ENCODE measurements at regions not wholly inside any gene's neighbourhood (a gene's known extent, or its start where the extent isn't known, plus 50 kb on each side); places are given as distances from the start of the nearest gene placed in this dataset.
"Not testable (repeated sequence)": the region's sequence is repeated elsewhere in the genome, so short reads cannot be mapped to it uniquely, and the experiment has no call there.

DNA sequence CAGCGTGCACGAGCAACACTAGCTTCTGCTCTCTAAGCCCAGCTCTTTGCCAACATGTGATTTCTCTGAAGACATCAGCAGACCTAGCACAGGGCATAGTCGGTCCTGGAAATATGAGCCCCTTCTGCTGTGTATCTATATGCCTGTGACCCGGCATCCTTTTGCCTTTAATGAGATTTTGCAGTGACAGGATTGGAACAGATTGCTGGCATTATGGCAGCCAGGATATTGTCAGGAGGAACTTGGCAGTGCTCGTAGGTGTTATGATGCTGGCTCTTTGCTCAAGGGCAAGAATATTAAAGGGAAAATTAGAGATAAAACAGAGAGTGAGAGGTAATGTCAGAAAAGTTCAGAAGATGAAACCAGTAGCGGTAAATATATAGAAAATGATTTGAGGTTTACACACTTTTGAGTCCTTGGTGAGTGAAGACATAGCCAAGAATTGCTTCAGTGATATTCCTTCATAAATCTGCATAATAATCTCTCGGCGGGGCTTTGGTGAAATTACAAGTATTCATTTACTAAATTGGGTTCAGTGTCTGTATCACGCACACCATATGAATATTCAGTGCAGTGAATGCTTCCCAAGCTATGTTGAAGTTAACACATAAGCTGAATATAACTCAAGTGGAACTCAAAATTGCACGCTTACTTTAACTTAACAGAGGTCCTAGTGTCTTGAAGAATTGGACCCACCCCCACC, 502.1 kb upstream of the NR3C2 start:
- in situ Hi-C loops (cut with HindIII; ENCODE audit: low pct_unique_long_range_greater_than_20kb, low sequenced_read_pairs): no loop called here
- no peak for DNase-seq (ENCODE audit: low read depth)

DNA sequence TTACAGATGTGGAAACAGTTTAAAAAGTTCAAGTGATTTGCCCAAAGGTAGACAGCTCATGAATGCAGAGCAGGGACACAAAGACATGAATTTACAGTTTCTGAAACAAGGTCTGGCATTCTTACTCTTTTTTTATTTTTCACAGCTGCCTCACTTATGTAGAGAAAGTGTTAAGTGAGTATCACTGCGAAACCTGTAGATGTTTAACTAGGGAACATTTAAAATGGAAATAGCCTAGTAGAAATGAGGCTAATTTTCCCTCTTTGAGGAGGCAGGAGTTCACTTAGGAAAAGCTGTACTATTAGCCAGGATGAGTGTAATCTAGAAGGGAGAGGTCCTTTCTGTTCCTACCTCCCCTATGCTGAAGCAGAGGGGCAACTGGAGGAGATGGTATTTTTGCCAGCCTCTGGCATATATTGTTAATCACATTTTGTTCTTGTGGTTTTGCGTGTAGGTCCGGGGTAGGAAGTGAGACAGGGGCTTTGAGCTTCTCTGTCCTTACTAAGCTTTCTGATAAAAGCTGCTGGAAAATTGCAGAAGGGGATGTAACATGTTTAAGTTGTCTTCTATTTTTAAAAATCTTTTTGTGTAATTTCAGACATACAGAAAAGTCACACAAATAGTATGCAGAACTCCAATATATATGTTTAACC, 492.8 kb upstream of the NR3C2 start:
- no peak for DNase-seq (ENCODE audit: low read depth)
- in situ Hi-C loops (cut with HindIII; ENCODE audit: low pct_unique_long_range_greater_than_20kb, low sequenced_read_pairs): no loop called here

DNA sequence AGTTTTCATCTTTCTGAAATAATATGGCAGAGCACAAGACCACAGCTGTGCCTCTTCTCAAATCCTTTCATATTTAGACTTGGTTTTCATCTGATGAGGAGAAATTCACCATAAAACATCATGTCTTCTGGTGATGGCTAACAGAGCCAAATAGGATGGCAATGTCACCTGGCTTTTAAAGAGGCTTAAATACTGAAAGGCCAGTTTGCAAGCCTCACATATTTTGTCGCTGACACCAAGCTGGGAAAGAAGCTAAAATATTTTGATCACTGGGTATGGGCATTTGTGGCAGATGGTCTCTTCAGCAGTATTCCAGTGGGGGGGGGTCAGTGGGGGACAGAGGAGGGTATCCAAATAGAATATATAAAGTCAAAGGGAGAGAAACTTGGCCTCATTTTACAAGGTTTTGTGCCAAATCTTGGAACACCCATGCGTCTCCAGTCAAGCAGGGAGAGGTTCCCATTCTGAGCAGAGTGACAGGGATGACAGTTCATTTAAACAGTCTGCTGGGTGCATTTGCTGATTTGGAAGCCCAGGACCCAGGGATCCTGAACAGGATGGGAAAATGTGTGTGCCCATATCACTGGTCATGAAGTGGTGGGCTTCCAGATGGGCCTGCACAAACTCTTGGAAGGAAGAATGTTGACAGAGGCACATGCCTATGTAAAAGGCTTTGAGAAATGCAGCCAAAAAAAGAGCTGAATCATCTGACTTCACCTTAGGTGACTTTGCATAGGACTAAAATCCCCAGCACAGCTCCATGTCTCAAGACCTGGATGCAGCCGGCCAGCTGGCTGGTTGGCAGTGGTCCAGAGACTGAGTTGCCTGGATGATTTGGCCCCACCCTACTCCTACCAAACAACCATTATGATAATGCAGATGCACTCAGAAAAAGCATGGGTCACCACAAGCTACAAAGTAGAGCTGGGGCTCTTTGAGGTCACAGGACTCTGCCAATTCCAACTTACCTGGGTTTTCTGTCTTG, 484.4 kb upstream of the NR3C2 start:
- in situ Hi-C loops (cut with HindIII; ENCODE audit: low pct_unique_long_range_greater_than_20kb, low sequenced_read_pairs): no loop called here
- DNase-seq (ENCODE audit: low read depth): peak; percentile 70

DNA sequence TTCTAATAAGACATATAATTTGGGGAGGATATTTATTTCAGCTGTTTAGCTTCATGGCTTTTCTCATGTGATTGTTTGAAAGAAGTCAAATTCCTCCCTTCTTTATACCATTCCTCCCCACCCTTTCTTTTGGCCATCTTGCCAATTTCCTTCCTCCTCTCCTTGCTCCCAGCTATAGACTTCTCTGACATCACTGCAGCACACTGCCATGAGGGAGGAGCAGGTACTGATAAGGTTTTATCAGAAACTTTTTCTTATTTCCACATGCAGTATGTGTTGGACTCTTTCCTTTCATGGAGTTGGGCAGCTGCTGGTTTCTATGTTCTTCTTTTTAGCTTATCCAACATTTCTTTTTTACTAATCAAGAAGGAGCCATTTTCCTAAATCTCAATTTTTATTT, 481.7 kb upstream of the NR3C2 start:
- in situ Hi-C loops (cut with HindIII; ENCODE audit: low pct_unique_long_range_greater_than_20kb, low sequenced_read_pairs): no loop called here

DNA sequence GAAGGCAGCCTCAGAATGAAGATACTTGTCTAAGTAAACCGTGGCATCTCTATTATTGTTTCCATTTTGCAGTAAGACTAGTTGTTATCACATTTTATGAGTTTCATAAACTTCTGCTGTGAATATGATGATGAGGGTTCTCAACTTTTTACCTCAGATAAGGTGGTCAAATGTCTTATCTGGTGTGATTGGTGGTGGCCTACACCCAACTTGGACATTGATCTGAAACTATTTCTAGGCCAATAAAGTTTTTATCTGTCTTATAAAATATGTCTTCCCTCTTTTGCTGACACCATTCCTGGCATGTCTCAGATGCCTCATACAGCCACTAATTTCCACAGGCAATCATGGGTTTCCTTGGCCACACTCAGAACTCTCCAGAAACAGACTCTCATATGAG, 480.3 kb upstream of the NR3C2 start:
- in situ Hi-C loops (cut with HindIII; ENCODE audit: low pct_unique_long_range_greater_than_20kb, low sequenced_read_pairs): no loop called here
- no peak for DNase-seq (ENCODE audit: low read depth)

More for the DNA sequence above, 481.7 kb upstream of the NR3C2 start:
- DNase-seq (ENCODE audit: low read depth): no peak

DNA sequence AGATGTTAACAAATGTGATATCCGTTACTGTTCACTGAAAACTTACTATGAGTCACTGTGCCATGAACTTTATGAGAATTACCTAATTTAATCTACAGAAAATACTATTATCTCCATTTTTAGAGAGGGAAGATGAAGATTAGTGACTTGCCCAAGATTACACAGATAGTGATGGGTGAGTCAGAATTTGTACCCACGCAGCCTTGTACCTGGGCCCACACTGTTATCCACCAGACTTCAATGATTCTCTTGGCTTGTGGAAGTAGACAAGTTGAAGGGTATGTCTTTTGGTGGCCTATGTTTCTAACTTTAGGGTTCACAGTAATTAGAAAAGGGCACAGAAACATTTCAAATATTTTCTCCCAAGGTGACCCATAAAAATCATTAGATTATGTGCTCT, 472.5 kb upstream of the NR3C2 start:
- in situ Hi-C loops (cut with HindIII; ENCODE audit: low pct_unique_long_range_greater_than_20kb, low sequenced_read_pairs): no loop called here

DNA sequence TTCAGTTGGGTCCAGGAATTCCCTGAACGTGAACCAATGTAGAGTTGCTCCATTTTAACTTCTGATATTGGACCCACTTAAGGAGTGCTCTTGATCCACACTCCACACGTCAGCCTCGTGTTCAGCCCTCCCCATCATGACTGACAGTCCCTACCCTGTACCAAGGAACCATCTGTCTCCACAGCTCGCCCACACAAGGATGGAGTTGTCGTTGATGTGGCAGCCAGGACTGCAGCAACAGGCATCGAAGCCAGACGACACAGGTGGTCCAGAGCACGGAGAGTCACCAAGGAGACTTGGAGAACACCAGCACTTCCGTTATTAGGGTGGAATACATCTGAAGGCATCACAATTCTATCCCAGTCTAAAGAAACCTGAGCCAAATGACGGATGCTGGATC, 472.1 kb upstream of the NR3C2 start:
- in situ Hi-C loops (cut with HindIII; ENCODE audit: low pct_unique_long_range_greater_than_20kb, low sequenced_read_pairs): no loop called here
- DNase-seq (ENCODE audit: low read depth): no peak

More for the DNA sequence above, 472.5 kb upstream of the NR3C2 start:
- no peak for DNase-seq (ENCODE audit: low read depth)

DNA sequence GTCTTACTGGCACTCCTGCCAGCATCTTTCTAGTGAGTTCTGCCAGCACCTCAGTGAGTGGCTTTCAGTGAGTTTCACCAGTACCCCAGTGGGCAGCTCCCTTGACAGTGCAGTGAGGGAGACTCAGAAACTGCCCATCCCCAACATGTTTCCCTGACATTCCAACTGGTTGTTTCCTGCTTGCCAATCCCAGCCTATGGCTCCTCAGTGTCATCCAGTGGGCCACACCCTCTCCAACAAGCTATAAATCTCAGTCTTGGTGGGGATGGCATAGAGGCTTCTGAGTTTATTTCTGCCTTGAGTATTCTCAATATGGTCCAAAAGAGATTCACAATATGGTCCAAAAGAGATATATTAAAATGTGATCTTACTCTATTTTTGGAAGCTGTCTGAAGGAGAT, 461.2 kb upstream of the NR3C2 start:
- no peak for DNase-seq (ENCODE audit: low read depth)
- in situ Hi-C loops (cut with HindIII; ENCODE audit: low pct_unique_long_range_greater_than_20kb, low sequenced_read_pairs): no loop called here

DNA sequence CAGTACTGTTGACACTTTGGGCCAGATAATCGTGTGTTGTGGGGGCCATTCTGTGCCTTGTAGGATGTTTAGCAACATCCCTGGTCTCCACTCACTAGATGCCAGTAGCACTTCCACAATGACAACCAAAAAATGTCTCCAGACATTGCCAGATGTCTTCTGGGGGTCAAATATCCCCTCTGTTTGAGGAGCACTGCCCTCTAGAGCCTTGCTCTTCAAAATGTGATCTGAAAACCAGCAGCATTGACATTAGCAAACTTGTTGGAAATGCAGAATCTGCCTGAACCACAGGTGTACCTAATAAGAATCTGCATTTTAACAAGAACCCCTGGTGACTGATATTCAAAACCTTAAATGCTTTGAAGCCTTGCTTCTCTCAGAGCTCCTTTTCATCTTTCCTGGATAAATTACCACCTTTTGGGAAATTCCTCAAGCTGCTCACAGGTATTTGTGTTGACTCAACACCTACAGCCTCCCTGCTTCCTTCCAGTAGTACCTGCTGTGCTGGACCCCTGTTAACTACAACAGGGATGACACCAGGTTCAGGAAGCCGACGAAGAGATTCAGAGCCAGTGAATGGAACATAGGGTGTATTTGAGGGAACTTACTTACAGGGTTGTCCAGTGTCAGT, 459.0 kb upstream of the NR3C2 start:
- no peak for DNase-seq (ENCODE audit: low read depth)
- in situ Hi-C loops (cut with HindIII; ENCODE audit: low pct_unique_long_range_greater_than_20kb, low sequenced_read_pairs): no loop called here

DNA sequence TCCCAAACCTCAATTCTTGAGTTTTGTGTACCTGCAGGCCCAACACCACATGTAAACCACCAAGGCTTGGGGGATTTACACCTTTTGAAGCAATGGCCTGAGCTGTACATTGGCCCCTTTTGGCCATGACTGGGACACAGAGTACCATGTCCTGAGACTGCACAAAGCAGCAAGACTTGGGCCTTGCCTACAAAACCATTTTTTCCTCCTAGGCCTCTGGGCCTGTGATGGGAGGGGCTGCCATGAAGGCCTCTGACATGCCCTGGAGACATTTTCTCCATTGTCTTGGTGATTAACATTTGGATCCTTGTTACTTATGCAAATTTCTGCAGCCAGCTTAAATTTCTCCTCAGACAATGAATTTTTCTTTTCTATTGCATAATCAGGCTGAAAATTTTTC, 455.9 kb upstream of the NR3C2 start:
- in situ Hi-C loops (cut with HindIII; ENCODE audit: low pct_unique_long_range_greater_than_20kb, low sequenced_read_pairs): not testable (repeated sequence)

DNA sequence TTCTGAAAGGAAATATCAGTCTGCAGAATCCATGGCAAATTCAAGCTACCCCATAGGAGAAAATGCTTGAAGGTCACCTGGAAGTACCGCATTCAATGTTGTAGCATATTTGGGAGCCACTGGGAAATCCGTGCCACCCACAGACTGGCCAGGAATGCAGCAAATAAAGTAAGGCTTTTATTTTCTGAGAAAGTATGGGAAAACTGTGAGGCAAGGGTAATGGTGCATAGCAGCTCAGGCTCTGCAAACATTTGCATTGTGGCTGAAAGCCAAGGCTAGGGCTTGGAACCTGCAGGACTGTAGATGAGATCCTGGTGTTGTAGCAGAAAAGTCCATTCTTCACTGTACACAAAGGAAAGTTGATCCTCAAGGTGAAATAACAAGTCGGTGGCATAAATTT, 450.9 kb upstream of the NR3C2 start:
- in situ Hi-C loops (cut with HindIII; ENCODE audit: low pct_unique_long_range_greater_than_20kb, low sequenced_read_pairs): no loop called here
- peak; percentile 27 for DNase-seq (ENCODE audit: low read depth)

More for the DNA sequence above, 455.9 kb upstream of the NR3C2 start:
- DNase-seq (ENCODE audit: low read depth): not testable (repeated sequence)

DNA sequence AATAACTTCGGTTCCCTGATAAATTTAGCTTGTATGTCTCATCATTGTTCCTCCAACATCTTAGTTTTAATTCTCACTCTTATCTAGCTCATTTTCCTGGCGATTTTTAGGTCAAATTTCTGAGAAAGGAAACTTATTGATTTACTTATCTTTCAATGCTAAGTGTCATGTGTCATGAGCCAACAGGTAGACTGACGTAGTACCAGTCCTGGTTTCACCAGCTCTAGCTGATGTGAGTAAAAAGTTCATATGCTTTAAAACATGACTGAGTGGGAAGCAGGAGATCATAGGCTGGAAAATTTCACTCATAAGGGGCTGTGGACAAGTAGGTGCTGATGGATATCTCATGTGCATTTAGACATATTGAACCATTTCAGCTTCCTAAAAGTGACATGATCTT, 441.7 kb upstream of the NR3C2 start:
- in situ Hi-C loops (cut with HindIII; ENCODE audit: low pct_unique_long_range_greater_than_20kb, low sequenced_read_pairs): no loop called here
- DNase-seq (ENCODE audit: low read depth): no peak

DNA sequence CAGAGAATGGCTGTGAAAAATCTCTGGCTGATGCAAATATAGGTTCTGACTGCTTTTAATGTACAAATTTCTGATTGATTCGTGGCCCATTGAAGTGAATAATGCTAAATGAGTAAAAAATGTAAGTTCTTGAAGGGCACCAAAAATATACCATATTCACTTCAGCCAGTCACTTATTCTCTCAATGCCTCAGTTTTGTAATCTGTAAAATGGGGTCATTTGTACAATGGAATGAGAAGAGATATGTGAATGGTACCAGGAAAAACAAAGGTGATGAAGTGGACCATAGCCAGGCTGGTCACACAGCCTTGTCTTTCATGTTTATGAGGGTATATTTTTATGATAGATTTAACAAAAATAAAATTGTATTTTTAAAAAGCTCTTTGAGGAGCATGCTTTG, 441.2 kb upstream of the NR3C2 start:
- in situ Hi-C loops (cut with HindIII; ENCODE audit: low pct_unique_long_range_greater_than_20kb, low sequenced_read_pairs): no loop called here

DNA sequence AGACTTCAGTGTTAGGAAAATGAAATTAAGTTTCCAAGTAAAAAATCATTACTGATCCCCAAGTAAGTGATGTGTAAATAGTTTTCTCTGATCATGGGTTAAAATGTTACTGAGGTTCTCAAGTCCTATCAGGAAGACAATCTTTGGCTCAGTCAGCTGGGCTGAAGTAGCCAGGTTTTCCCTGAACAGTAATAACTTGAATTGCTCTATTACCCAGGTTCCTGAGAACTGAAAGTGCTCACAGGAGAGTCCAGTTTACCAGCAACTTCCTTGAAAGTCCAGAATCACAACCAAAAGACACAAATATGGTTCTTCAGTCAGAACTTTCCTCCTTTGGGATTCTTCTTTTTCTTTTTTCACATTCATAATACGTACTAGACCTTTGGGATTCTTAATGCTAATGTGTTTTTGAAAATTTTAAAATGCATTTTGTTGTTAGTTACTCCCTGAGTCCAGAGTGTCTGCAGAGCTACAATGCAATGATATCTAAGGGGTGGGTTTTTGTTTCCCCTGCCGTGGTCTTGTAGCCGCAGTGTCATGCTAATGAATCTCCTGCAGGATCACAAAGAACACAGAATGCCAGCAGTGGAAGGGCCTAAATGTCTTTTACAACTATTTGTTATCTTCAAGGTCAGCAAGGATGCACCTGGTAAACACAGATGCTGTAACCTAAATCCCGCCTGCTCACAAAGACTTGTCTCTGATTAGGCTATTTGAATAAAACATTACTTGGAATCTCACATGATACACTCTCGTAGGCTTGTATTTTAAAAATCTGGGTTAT, 439.8 kb upstream of the NR3C2 start:
- no peak for DNase-seq (ENCODE audit: low read depth)
- in situ Hi-C loops (cut with HindIII; ENCODE audit: low pct_unique_long_range_greater_than_20kb, low sequenced_read_pairs): no loop called here

More for the DNA sequence above, 441.2 kb upstream of the NR3C2 start:
- DNase-seq (ENCODE audit: low read depth): no peak

DNA sequence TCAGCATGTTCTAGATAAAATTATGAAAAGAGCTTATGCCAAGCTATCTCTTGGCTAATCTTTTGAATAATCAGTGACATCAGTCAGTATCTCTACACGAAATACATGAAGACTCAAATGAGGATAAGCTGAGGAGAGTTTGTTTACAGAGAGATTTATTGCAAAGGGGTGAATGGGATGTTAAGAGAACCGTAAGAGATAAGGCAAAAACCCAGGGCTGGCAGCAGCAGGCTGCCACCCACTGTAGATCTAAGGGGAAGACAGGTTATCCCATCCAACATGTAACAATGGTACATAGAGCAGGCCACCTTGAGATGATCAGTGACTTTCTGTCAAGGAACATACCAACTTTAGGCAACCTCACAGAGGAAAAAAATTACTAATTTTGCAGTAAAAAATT, 432.1 kb upstream of the NR3C2 start:
- no peak for DNase-seq (ENCODE audit: low read depth)
- in situ Hi-C loops (cut with HindIII; ENCODE audit: low pct_unique_long_range_greater_than_20kb, low sequenced_read_pairs): no loop called here

DNA sequence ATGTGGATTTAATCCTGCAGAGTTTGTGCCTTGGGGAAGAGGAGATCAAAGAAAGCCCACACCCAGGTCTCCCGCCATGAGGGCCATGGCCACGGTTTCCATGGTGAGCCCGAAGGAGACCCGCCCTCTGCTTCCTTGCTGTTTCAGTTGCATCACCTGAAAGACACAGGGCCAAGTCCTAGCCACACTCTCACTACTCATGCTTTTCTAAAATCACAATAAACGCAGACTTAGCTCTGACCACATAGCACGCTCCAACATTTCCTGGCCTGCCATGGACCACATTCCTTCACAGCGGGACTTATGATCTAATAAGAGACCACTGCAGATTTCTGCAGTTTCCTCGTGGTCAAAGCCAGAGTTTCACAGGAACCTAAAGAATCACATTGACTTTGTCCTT, 426.0 kb upstream of the NR3C2 start:
- in situ Hi-C loops (cut with HindIII; ENCODE audit: low pct_unique_long_range_greater_than_20kb, low sequenced_read_pairs): no loop called here
- no peak for DNase-seq (ENCODE audit: low read depth)

DNA sequence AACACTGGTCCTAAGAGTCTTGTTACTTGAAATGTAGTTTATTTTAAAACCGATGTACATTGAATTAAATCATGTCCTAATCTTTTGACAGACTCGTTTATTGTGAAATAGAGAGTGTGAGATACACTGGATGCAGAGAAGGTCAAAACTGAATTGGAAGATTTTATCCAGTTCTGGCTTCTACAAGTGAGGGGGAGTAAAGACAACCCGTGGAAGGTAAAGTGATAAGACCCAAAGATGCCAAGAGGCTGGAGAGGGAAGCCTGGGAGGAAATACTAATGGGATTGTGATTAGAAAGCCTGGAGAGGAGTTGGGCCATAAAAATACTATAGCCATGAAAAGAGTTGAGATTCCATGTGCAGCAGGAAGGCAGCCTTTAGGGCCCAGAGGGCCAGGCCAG, 424.5 kb upstream of the NR3C2 start:
- in situ Hi-C loops (cut with HindIII; ENCODE audit: low pct_unique_long_range_greater_than_20kb, low sequenced_read_pairs): no loop called here
- no peak for DNase-seq (ENCODE audit: low read depth)

DNA sequence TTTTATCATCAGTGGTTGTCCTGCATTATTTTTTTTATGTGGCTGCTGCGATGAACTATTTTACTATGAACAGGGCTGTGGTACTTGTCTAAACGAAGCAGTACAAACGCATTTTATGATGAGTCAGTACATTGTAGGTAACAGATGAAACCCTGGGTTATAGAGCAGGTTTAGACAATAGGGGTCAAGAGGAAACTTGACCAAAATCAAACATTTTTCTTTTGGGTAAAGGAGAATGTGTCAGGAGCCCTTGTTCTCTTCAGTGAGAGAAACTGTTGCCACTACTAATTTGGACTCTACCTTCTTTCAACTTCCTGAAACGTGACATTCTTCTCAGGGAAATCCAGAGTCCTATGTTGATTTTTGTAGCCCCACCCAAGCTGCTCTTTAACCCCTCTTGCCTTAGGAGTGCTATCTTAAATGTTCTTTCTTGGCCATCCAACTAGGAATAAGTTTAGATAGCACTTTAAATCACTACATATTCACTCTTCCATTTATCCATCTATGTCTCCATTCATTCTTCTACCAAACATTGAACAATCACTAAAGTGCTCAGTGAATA, 415.8 kb upstream of the NR3C2 start:
- in situ Hi-C loops (cut with HindIII; ENCODE audit: low pct_unique_long_range_greater_than_20kb, low sequenced_read_pairs): no loop called here
- DNase-seq (ENCODE audit: low read depth): no peak
